NB4 (cell line): ENCODE measurements at regions not wholly inside any gene's neighbourhood (a gene's known extent, or its start where the extent isn't known, plus 50 kb on each side); places are given as distances from the start of the nearest gene placed in this dataset.

Source experiments
- CTCF ChIP-seq: IDR thresholded peaks from one replicate; pipeline ENCODE4 v1.5.1; 2012; ENCODE audit warnings: low read depth, low read length
- MAX ChIP-seq: IDR thresholded peaks from 2 replicates; pipeline ENCODE4 v1.6.1; 2011; ENCODE audit warnings: low read depth, low read length
- POLR2A ChIP-seq: IDR thresholded peaks from 2 replicates; pipeline ENCODE4 v1.6.1; 2011; ENCODE audit warnings: mild to moderate bottlenecking; ENCODE audit not compliant: insufficient read length; ENCODE audit errors: extremely low read depth

GRCh38 chr9:86751956-86752355, 195.3 kb downstream of the GAS1 start:
- TF ChIP-seq CTCF (no peak), MAX (no peak), POLR2A (no peak)
